ENCODE measurements at regions not wholly inside any gene's neighbourhood (a gene's known extent, or its start where the extent isn't known, plus 50 kb on each side); places are given as distances from the start of the nearest gene placed in this dataset.
A peak's percentile ranks its signal among the peaks of the same experiment; 100 is the strongest.

DNA sequence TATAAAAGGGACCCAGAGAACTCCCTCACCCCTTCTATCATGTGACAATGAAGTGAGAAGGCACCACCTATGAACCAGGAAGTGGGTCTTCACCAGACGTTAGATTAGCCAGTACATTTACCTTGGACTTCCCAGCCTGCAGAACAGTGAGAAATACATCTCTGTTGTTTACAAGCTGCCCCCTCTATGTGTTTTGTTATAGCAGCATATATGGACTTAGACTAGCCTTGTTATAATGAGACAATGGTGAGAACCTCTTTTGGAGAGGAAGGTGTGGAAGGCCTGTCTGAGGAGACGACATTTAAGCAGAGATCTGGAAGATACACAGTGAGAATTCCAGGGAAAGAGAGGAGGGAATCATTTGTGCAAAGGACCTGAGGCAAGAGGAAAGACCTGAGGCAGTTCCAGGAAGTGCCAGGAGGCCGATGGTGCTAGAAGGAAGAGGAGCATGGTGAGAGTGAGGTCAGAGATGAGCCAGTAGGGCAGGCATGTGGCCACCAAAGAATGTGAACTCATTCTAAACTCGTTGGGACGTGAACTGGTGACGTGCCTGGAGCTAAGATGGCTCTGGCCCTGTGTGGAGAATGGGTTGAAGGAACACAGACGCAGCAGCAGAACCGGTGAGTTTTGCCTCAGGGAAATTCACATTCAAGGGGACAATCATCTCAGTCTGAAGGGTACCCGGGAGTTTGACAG, 98.9 kb upstream of the IRF2BP2 start:
- DNase-seq = no peak

DNA sequence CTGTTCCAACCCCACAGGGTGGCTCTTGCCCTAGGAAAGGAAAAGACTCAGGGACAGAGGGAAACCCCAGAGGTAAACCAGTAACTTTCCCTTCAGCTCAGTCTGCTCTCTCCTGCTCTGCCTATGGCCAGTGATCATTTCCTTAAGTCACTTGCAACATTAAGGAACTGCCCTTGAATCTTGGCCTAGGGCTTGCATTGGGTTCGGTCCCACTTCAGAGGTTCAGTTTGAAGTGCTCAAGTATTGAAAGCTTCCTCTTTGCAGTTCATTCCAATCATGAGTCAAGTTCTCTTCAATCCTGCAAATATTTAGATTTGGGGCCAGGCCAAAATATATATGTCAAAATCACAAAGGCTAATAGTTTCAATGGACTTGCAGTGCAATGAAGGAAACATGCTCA, 97.7 kb upstream of the IRF2BP2 start:
- no peak for DNase-seq

DNA sequence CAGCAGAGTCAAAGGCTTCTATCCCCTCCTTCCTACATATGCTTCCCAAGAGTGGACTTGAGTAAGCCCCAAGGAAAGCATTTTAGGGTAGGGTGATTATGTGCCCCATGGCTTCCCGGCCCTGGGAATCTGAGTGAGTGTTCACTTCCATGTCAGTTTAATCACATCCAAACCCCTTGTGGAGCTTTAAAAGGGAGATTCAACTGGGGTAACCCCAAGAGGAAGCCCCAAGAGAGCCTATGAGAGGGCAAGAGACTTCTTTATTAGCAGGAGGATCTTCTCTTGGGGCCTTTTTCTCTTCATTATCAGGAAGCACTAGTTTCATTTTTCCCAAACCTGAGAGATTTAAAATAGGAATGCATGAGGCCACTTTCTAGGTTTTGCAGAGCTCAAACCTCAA, 97.0 kb upstream of the IRF2BP2 start:
- DNase-seq = no peak

DNA sequence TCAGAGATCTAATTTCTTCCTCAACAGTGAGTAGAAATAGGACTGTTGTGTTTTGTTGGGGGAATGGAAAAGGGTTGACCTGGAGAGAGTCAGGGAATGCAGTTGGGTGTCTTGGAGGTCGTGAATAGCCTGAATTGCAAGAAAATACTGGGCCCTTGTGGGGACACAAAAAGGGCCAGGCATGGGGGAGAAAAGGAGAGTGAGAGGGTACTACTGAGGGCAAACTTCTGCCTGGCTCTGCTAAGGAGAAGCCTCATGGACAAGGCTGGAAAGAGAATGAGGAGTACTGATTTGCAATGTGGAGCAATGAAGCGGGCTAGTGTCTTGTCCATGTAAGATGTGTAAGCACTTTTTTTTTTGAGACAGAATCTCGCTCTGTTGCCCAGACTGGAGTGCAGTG, 96.2 kb upstream of the IRF2BP2 start:
- DNase-seq = no peak

DNA sequence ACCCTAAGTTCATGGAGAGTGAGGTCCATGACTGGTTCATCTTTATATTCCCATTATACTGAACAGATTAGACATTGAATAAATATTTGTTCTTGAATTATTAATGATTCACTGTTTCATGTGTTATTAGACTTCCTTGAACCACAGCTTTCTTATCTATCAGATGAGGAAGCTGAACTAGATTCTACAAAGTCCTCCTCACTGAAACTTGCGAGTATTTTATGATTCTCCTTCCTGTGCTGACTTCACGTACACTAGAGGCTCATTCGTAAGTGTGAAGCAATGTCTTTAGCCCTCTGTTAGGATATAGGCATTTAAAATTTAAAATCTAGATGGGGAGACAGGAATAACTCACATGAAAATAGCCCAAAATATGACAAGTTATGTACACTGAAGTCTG, 95.6 kb upstream of the IRF2BP2 start:
- DNase-seq = no peak

DNA sequence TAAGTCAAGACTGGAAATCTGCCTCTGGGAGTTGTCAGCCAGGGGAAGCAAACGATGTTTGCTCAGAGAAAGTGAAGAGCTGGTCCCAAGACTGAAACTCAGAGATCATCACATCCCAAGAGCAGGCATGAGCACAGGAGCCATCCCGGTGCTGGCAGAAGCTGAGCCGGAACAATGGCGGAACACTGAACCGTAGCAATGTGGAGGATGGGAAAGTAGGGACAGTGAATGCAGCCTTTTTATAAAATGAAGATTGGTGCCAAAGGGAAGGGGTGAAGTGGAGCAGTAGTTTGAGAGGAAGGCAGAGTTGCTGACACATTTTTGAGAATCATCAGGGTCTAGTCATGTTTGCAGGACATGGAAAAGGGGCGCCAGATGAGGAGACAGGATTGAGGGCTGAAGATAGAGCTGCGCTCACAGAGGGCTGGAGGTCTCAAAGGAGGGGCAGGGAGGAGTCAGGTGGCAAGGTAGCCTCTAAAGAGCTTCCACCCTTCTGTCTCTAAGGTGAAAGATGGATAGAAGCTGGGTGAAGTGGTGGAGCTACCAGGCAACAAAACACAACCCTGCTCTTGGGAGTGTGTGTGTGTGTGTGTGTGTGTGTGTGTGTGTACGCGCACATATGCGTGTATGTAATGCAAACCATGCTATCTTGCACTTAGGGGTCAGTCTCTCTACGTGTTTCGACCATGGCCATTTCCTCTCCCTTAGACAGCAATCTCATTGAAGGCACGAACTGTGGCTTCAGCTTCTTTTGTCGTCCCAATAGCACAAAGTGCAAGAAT, 94.3 kb upstream of the IRF2BP2 start:
- no peak for DNase-seq

DNA sequence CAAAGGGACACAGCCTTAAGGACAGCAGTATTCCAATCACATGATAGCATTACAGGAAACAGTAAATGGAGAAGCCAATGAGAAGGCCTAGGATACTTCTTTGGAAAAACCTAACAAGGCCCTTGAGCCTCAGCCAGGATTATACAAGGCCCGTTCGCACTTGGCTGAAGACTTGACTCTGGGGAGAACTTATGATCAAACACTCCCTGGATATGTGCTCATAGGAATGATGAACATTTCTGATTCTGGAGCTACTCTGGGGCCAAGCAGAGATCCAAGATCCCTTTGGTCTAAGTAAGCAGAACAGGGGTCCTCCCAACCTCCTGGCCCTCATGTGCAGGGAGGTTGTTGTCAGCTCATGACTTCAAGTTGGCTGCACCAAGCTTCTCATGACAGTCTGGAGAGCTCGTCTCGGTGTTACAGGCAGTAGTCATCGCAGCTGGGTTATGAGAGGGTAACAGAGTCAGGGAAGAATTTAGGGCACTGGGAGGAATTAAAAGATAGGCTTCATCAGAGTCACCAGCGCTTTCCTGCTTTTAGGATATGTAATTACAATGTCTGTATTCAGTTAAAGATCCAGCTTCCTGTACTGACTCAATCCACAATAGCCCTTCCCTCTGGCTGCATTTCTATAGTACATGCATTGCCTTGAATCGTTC, 92.5 kb upstream of the IRF2BP2 start:
- no peak for DNase-seq

DNA sequence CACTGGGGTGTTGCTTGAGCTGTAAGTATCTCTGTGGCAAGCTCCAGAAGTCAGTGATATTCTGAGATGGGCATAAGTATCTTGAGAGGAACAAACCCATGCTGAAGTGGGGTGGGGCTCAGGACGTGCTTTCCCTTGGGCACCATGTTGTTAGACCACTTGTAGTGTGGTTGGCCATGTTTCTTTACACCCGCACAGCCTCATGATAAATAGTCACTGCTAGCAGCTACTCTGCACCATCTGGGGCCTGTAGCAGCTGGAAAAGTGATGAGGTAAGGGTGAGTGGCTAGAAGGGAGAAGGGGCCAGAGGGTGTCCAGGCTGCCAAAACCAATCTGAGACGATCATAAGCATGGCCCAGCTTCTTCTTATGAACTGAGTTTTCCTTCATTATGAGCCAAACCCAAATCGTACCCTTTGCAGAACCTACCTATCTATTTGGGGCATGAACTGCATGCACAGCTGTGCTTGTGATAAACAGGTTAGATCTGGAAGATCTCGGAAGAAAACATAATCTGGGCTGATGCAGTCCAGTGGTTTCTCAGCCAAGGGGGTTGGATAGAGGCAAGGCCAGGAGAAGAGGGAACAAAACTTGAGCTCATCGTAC, 91.9 kb upstream of the IRF2BP2 start:
- no peak for DNase-seq

DNA sequence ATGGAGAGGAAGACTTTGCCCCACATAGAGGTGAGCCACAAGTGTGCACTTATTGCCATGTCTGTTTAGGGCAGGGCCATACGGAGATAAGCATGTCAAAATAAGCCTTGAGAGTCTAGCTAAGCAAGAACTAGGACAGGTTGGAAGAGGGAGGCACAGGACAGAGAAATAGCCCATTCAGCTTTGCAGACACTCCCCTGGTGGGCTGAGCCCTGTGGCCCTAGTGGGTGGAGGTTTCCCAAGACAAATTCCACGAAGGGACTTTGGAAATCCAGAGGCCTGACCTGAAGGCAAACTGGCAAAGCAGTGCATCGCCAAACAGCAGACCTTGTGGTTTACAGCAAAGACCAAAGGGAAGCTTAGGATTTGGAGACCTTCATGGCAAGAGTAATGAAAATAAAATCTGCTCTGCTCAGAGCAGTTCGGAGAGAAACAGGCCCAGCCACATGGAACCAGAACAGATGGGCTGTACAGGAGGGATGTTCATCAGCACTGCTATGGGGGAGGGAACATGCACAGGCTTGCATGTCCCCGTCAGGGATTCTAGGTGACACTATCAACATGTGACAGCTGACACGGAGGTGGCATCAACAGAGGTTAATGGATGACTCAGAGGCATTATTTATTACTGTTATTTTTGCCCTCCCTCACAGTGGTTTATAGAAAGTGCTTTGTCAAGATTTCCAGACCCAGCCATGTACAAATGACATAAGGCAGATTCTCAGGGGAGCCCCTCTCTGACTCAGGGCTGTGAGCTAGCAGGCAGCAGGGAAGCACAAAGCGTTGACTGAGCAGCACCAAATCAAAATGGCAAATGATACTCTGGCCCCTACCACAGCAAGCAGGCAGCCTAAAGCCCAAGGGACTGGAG, 90.1 kb upstream of the IRF2BP2 start:
- DNase-seq = peak; percentile 25

DNA sequence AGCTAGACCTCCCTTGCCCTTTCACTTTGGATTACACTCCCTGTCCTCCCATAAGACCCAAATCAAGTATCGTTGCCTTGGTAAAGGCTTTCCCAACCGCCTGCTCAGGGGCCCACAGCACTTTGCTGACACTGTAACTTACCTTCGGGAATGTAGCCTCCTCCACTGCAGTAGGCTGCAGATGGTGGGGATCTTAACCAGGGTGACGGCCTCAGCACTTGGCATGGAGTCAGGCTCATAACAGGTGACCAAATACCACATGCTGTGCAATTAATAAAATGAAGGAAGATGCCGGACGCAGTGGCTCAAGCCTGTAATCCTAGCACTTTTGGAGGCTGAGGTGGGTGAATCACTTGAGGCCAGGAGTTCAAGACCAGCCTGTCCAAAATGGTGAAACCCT, 88.7 kb upstream of the IRF2BP2 start:
- no peak for DNase-seq

DNA sequence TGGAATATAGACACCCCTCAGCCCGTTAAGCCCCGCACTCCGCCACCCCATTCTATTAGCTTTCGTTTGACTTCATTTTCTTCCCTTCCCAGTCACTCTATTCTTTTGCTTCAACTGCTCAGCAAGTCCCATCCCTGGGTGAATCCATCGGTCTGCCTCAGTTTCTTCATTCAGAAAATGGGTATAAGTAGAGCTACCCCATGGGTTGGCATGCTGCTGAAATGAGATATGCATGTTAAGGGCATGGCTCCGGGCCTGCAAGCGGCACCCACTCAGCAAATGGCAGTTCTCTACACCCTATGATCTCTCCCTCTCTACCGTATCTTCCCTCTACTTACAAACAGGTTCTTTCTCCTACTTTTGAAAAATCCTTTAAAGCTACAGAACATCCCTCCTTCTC, 87.8 kb upstream of the IRF2BP2 start:
- DNase-seq = no peak

DNA sequence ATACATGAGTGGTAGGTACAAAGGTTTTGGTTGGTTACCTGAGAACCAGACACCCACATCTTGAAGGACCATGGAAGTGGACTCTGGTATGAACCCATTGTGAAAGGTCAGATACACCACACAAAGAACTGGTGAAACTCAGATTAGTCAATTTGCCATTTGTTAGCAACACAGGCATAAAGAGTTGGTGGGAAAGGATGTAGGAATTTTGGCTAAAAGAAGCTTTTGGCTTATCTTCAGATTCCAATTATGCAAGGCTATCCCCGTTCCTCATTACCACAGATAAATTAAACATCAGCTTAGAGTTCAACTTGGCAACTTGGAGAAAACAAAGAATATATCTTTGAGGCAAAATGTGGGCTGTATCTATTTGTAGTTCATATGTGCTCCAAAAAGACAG, 87.0 kb upstream of the IRF2BP2 start:
- DNase-seq = no peak

DNA sequence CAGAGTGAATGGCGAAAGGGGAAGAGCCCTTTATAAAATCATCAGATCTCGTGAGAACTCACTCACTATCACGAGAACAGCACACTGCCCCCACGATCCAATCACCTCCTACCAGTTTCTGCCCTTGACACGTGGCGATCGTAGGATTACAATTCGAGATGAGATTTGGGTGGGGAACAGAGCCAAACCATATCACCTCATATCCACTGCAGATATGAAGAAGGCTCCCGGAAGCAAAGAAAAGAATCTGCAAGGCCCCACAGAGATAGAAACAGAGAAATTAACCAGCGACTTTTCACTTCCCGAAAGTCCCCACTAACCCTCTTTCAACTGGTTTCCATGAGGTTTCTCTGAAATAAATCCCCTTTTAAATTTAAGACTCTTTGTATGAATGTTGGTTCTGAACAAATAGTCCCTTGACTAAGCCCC, 86.2 kb upstream of the IRF2BP2 start:
- no peak for DNase-seq

DNA sequence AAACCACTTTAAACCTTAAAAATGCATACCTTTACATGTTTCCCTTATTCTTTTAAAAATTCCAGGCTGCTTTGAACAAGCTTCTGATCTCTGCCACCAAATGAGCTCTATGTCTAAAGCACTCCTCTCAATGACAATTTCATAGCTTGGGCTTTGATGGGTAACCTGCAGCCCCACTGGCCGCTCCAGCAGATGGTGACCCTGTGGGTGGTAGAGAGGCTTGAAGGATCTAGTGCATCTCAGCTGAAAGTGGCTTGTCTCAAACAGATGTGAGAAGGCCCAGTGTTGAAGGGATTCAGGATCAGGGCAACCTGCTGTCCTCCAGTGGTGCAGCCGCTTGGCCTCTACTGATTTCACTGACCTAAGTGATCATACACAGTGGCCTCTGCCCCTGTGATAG, 84.7 kb upstream of the IRF2BP2 start:
- no peak for DNase-seq

DNA sequence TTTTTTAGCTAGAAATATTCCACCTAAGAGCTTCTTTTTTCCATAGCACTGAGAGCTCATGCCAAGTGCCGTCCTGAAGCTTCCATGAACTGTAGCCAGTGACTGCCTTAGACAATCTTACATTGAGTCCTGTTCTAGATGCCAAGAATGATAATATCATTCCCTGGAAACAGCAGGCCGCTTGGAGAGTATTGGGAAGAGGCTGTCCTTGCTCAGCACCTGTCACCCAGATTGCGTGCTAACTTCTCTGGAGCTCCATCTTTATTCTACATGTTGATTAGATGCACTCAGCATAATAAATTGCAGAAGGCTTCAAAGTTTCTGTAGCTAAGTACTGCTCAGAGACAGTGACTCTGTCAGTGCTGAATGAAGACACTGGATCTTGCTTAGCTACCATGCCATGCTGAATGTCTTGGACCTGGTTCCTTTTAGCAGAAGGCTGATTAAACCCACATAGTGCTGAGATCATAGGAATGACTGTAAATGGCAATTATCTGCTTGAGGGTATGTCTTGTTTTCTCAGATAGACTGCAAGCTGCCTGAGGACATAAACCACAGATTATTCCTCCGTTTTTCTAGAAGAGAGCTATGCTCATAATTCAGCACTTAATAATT, 83.1 kb upstream of the IRF2BP2 start:
- DNase-seq = no peak

DNA sequence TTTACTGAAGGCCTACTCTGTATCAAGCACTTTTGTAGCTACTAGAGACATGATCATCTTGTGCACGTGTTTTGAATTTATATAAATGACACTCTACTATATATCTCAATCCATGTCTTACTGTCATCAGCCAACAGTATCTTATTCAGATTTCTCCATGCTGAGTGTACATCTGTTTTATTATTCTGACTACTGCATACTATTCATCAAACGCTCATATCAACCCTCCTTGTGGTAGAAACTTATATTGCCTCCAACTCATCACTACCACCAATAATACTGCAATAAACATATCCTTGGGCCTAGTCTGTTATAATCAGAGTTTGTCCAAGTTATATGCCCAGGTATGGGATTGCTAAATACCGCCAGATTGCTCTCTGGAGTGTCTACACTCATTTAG, 81.6 kb upstream of the IRF2BP2 start:
- no peak for DNase-seq

DNA sequence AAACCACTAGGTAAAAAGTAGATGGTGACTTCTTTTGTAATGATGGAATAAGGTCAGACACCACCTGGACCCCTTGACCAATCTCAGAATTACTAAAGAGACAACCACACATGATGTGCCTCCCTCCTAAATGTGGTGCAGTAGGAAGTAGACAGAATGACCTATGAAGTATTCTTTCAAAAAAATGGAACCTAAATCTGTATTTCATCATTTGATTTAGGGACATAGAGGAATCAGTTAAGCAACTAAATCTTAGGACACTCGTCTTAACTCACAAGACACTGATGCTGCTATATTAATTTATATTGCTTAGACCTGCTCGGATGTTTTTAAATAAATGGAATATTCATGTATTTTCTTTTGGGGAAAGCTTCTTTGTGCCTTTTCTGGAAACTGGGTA, 80.9 kb upstream of the IRF2BP2 start:
- DNase-seq = no peak

DNA sequence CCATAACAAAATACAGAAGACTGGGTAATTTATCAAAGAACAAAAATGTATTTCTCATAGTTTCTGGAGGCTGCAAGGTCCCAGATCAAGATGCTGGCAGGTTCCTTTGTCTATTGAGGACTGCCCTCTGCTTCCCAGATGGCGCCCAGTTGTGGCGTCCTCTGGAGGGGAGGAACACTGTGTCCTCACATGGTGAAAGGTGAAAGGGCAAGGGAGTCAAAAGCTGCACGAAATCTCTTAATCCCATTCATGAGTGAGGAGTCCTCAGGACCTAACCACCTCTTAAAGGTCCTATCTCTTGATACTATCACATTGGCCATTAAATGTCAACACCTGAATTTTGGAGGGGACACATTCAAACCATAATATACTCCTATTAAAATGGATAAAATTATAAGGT, 79.3 kb upstream of the IRF2BP2 start:
- DNase-seq = no peak

DNA sequence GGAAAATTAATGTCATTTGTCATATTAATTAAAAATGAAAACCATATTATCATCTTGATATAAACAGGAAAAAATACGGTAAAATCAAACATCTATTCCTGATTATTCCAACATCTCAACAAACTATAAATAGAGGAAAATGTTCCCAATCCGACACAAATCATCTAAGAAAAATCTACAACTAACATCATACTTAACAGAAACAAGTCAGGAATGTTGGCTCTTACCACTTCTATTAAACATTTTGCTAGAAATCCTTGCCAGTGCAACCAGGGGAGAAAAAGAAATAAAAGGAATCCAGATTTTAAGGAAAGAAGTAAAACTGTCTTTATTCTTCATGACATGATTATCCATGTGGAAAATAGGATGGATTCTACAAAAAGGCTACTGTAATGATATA, 77.0 kb upstream of the IRF2BP2 start:
- no peak for DNase-seq

DNA sequence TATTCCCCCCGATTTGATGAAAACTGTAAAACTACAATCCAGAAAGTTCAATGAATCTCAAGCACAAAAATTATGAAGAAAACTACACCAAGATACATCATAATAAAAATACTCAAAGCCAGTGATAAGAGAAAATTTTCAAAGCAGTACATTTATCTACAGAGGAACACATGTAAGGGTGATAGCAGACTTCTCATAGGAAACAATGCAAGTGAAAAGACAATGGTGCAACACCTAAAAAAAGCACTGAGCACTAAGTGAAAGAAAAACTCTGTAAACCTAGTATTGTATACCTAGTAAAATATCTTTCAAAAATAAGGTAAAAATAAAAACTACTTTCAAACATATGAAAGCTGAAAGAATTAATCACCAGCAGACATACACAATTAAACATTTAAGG, 76.1 kb upstream of the IRF2BP2 start:
- no peak for DNase-seq

DNA sequence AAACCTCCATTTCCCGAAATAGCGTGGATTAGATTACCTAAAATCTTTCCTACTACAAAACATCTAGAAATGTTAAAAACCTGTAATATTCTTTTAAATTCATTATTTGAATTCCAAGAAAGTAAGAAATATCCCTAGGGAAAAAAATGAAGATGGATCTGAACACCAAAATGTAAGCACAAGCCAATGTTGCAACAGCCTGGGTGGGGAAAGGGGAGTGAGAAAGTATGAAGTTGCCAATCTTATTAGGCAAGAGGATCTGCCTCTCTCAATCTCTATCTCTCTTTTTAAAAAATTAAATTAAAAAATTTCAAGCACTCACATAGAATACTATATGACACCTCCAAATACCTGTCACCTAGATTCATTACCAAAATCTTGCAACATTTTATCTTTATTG, 74.9 kb upstream of the IRF2BP2 start:
- DNase-seq = no peak
